Stimulated activated CD4-positive, alpha-beta T cell treated with anti-CD3 and anti-CD28 coated beads, Interleukin-1b, Interleukin-23, amount 100 ng/mL, for 4 hours (primary cell): ENCODE measurements at regions not wholly inside any gene's neighbourhood (a gene's known extent, or its start where the extent isn't known, plus 50 kb on each side); places are given as distances from the start of the nearest gene placed in this dataset.
"Not testable (repeated sequence)": the region's sequence is repeated elsewhere in the genome, so short reads cannot be mapped to it uniquely, and the experiment has no call there.

Source experiments
- DNase-seq, 2 donors: peaks; one replicate each; pipeline ENCODE4 v3.0.0-alpha.2; 2020; ENCODE audit warnings: low read depth in 2 of 2

DNA sequence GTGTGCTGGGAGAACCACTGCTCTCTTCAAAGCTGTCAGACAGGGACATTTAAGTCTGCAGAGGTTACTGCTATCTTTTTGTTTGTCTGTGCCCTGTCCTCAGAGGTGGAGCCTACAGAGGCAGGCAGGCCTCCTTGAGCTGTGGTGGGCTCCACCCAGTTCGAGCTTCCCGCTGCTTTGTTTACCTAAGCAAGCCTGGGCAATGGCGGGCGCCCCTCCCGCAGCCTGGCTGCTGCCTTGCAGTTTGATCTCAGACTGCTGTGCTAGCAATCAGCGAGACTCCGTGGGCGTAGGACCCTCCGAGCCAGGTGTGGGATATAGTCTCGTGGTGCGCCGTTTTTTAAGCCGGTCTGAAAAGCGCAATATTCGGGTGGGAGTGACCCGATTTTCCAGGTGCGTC, 164.0 kb downstream of the HRH4 start:
- not testable (repeated sequence) for DNase-seq

- no peak for DNase-seq
Observed at GRCh38 chr18:24627644-24628315, 167.3 kb downstream of the HRH4 start.

DNA sequence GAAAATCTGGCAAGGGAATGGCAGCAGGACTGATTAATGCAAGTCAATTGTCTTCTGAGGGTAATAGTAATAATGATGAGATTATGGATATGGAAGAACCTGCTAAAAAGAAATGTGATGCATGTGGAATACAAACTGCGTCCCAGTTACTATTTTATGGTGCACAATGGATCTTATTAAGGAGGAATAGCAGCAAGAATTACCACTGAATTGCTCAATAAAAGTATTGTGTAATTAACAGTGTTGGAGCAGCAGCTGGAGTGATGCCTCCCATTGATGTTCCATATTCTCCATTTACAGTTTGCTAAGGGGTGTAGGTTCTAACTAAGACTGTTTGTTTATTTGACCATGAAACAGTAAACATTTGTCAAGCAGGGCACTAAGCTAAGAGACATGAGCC, 167.9 kb downstream of the HRH4 start:
- DNase-seq = no peak

GRCh38 chr18:24629921-24630320, 169.5 kb downstream of the HRH4 start:
- DNase-seq = no peak

GRCh38 chr18:24630346-24630880, 170.0 kb downstream of the HRH4 start:
- DNase-seq = no peak

- DNase-seq = no peak
Observed at GRCh38 chr18:24631243-24632025, 171.0 kb downstream of the HRH4 start.

DNA sequence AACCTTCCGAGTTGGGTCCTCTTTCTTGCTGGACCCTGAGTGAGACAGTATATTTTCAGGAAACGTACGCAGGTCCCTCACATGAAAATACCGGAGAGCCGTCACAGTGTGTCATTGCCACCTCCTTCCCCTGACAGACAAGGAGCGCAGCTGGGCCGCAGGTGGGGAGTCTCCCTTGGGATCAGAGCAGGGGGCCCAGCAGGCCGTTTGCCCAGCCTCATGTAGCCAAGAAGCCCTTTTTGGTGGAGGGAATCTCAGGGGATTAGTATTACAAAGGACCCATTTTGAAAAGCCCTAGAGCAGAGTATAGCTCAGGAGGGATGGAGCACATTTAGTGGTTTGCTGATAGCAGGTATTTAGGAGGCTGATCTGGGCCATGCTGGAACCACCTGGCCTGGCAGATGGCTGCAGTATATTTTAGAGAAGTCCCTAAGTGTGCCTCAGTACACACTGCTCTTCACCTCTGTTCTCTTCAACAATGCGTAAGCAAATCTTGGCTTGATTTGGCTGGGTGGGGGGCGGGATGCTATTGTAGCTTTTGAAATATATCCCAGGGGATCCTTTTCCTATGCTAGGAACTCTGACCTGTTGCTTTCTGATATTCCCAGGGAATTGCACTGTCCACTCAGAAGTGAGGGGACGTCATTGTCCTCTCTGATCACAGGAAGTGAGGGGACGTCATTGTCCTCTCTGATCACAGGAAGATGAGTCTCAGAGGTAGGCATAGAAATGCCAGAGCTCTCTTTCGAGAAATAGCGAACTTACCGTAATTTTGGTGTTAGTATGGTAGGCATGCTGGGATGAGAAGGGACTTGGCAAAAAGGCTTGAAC, 171.9 kb downstream of the HRH4 start:
- DNase-seq = no peak

DNA sequence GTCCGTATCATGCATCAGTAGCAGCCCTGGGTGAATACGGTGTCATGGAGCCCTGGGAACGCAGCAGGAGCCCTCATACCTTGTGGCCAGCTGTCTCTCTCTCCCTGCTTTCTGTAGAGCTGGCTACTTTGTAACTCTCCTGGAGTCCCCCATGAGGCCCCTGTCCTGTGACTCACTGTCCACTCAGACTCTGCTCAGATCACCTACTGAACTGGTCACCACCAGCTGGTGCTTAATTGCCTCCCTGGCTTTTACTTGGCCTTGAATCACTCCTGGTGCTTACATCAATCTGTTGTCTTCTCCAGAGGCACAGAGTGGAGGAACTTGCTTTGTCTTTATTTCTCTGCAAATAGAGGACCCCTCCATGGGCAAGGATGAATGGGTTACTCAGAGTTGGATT, 172.7 kb downstream of the HRH4 start:
- DNase-seq = no peak

GRCh38 chr18:24649571-24649970, 189.1 kb downstream of the HRH4 start:
- DNase-seq = no peak

GRCh38 chr18:24651434-24651833, 191.0 kb downstream of the HRH4 start:
- no peak for DNase-seq

GRCh38 chr18:24656050-24656449, 195.6 kb downstream of the HRH4 start:
- DNase-seq = no peak

DNA sequence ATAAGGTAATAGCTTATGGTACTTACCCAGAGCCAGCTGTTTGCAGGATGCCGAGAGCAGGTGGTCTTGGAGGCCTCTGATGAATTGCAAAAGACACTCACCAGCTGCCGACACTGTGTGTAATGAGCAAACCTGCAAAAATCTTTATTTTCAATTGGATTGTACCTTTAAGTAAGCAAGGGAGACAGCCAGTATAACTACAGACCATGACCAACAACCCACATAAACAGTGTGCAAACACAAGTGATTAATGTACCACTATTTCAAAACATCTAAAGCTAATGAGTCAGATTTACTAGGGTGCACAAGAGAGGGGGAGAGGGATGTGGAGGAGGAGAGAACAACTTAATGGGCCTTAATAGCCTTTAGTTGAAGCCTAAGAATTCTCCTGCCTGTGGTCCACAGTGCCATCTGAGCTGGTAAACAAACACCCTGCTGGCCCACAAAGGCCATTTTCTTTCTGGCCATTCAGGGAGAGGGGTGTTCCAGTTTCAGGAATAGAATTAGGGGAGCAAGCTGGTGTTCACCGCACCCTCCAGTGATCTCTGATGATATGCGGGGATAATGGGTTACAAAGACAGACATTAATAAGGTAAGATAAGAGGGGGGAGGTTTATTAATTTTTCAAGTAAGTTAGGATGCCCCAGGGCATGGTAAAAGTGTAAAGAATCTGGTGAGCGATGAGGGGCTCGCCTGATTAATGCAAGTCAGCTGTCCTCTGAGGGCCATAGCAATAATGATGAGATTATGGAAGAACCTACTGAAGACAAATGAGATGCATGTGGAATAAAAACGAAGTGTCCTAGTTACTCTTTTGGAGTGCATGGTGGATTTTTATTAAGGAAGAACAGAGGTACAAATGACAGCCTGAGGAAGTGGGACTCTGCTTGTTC, 196.4 kb downstream of the HRH4 start:
- DNase-seq = no peak

GRCh38 chr18:24657444-24657842, 197.0 kb downstream of the HRH4 start:
- DNase-seq = no peak

GRCh38 chr18:24658302-24658701, 197.9 kb downstream of the HRH4 start:
- no peak for DNase-seq

DNA sequence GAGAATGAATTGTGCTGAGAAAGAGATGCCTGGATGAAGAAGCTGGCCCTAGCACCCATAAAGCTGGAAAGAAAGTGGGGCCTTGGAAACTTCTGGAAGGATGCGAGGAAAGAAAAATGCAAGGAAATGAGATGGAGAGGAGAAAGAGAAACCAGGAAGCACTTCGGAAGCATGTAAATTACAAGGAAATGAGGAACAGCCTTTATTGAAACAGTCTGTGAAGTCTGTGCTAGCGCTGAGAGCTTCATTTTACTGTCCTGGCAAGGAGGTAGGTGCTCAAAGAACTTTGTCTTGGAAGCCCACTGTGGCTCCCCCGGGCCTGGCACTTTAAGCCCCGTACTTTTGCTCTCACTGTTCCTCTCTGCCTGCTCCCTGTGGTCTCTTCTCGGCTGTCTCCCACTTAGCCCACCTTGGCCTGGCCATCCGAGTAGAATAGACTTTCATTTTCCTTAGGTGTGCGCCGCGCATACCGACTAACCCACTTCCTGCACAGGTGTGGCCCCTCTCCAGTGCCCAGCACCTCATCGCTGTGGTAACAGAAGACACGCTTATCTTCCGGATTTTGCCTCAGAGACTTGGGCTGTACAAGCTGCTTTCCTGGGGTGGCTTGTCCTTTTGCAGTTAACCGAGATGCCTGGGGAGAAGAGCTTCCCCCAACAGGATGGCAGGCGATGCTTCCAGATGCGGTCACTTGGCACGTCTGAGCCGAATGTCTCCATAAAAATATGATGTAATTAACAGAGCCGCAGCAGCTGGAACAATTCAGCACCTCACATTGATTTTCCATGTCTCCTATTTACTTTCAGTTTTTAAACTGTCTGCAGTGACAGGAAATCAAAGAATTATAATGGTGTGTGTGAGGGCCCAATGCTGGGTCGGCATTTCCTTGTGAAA, 199.6 kb downstream of the HRH4 start:
- DNase-seq = peak in 1 of 2 donors; percentile 0

DNA sequence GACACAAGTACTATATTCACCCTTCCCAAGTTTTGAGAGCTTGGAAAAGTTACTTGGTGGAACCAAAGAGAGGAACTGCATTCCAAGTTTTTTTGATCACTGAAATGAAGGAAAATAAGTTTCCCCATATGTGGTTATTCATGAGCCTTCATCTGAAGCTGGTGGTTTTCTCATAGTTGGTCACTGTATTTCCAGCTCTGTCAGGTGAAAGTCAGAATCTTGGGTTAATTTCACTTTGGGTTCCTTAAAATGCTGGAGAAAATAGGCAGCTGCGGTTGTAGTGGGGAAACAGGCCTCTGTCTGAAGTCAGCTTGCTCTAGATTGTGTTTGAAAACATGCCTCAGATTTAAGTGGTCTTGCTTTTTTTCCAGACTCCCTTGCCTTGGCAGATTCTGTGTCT, 200.5 kb downstream of the HRH4 start:
- no peak for DNase-seq

DNA sequence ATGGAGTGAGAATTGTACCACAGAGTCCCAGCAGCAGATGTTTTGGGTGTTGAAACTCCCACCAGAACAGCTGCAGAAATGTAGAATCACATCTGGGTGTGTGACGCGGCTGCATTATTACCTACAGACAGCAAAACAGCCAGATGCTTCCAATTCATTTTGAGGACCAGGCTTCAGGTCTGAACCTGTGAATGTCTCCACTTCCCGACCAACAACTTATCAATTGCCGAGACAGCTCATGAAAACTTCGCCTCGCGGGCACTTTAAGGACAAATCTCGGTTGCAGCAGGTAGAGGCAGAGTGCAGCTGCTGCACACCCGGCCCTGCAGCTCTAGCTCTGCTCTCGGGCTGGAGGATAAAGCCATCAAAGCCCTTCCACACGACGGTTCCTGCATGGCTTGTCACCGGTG, 202.0 kb downstream of the HRH4 start:
- DNase-seq = no peak

- DNase-seq = no peak
Observed at GRCh38 chr18:24663026-24663425, 202.6 kb downstream of the HRH4 start.

- no peak for DNase-seq
Observed at GRCh38 chr18:24669015-24669414, 208.6 kb downstream of the HRH4 start.

DNA sequence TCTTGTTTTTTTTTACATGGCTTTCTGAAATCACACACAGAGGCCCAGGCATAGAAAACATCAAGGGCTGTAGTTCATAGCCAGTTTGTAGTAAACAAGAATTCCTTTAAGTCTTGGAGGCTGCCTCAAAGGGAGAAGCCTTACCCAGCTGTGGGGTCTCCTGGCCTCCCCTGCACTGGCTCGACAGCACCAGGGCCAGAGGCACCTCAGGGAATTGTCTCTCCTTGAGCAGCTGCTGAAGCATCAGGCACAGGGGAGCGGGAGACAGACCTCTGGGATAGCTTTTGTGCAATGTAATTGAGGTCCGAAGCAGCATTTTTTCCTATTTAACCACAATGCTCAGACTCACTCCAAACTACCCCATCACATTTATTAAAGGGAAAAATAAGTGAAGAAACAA, 209.1 kb downstream of the HRH4 start:
- no peak for DNase-seq
